ENCODE measurements at regions not wholly inside any gene's neighbourhood (a gene's known extent, or its start where the extent isn't known, plus 50 kb on each side); places are given as distances from the start of the nearest gene placed in this dataset.

DNA sequence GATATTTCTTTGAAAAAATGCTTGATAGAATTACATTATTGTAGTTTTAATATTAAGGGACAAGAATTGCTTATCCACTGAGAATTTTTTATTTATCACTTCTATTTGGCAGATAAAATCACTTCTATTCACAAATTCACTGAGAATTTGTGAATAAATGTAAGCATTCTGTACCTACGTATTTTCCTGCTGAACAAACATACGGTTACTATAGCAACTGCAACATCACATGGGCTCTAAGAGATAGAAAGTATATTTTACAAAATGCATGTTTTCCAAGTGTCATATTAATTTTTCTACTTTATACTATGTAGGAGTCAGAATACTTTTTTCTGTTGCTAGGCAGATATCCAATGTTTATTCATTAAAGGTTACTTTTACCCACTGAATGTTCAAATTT is 166.2 kb downstream of the ZIC1 start:
- intact Hi-C loops (cut with micrococcal nuclease): no loop called here
- Histone ChIP-seq H2BK15ac (ENCODE audit: low read depth, low read length) (no peak overlapping the region), H3K36me3 (ENCODE audit: control insufficient read depth, insufficient read depth, low read length) (no peaks in the 10 kb centered on the region), H3K4me3 (ENCODE audit: insufficient read depth, low read depth, low read length) (no peak overlapping the region), H3K9me1 (ENCODE audit: insufficient read depth, low read length) (no peaks in the 10 kb centered on the region), H3K9me3 (ENCODE audit: control insufficient read depth, insufficient read depth, low read length) (no peaks in the 10 kb centered on the region), H2AK9ac (replicated peaks; ENCODE audit: low read depth, low read length, poor library complexity) (no peak overlapping the region), H3K4me1 (ENCODE audit: control insufficient read depth, insufficient read depth, low read length) (no peaks in the 10 kb centered on the region), H3K27ac (ENCODE audit: insufficient read depth, low read length) (no peak overlapping the region), H4K5ac (ENCODE audit: low read depth, low read length) (no peak overlapping the region), H4K20me1 (ENCODE audit: insufficient read depth, low read length) (no peaks in the 10 kb centered on the region), H3K9ac (ENCODE audit: low read depth, low read length) (no peak overlapping the region), H2BK5ac (ENCODE audit: low read depth, low read length, poor library complexity, severe bottlenecking) (no peak overlapping the region), H3K56ac (ENCODE audit: extremely low read depth, insufficient read depth, low read length) (no peak overlapping the region), H3K4ac (ENCODE audit: low read depth, low read length) (no peak overlapping the region), H2AK5ac (ENCODE audit: low read depth, low read length) (no peak overlapping the region), H3K4me2 (ENCODE audit: low read depth, low read length) (no peak overlapping the region), H3K14ac (replicated peaks; ENCODE audit: low read depth, low read length) (no peak overlapping the region), H3K27me3 (ENCODE audit: control insufficient read depth, insufficient read depth, low read length) (no peaks in the 10 kb centered on the region), H3K79me1 (ENCODE audit: low read depth in 1 of 2, low read length in 2 of 2) (no peaks in the 10 kb centered on the region), H4K8ac (ENCODE audit: low read depth in 2 of 2, low read length in 2 of 2) (no peak overlapping the region), H2AFZ (replicated peaks; ENCODE audit: low read length, poor library complexity) (no peak overlapping the region), H4K91ac (ENCODE audit: insufficient read depth, low read depth, low read length) (no peak overlapping the region), H2BK120ac (ENCODE audit: low read depth, low read length) (no peak overlapping the region), H2BK20ac (ENCODE audit: low read depth, low read length) (no peak overlapping the region), H3K23ac (ENCODE audit: low read depth, low read length) (no peak overlapping the region), H3K18ac (ENCODE audit: low read depth, low read length) (no peak overlapping the region)
- no peak for ATAC-seq (ENCODE audit: low read depth)
- no peak for DNase-seq
- TF ChIP-seq USF2 (IDR thresholded peaks at IDR 0.05; ENCODE audit: low read depth, low read length) (no peak), BHLHE40 (IDR thresholded peaks at IDR 0.05; ENCODE audit: low read depth, low read length) (no peak), MXI1 (IDR thresholded peaks at IDR 0.05; ENCODE audit: borderline replicate concordance, low read depth, low read length) (no peak), RCOR1 (IDR thresholded peaks at IDR 0.05; ENCODE audit: insufficient replicate concordance, low read length) (no peak)
- BruUV-seq (replicated peaks): no TSS peak
- dilution Hi-C loops (cut with HindIII; ENCODE audit: low sequenced_read_pairs, unreplicated experiment): no loop called here
- in situ Hi-C loops (cut with MboI; ENCODE audit: low sequenced_read_pairs): no loop called here
- CTCF ChIA-PET: no interaction called here
- POLR2A ChIA-PET (ENCODE audit: unreplicated experiment): no interaction called here
- no CpG with 5 or more reads among the region's 2 CpGs for WGBS, 2 experiments (ENCODE audit: extremely low coverage in 2 of 2, insufficient read length in 1 of 2)

Measured in IMR-90 (cell line).